Stomach (tissue), 8 donors: ENCODE measurements at regions not wholly inside any gene's neighbourhood (a gene's known extent, or its start where the extent isn't known, plus 50 kb on each side); places are given as distances from the start of the nearest gene placed in this dataset.
A peak's percentile ranks its signal among the peaks of the same experiment; 100 is the strongest.

Source experiments
- DNase-seq, 2 donors: peaks; one replicate each; pipeline versions ENCODE4 v3.0.0 to v3.0.0-alpha.2; 2013 to 2019
- H3K27ac ChIP-seq, 5 donors: fragments of 200-600 bp in 4 of 5; sonication (generic) in 4 of 5; one replicate each; pipeline ENCODE4 v1.5.1; 2013 to 2019; ENCODE audit warnings: mild to moderate bottlenecking in 1 of 5, moderate library complexity in 1 of 5
- H3K27me3 ChIP-seq, 3 donors: fragments of 200-600 bp; sonication (generic); one replicate each; pipeline ENCODE4 v1.5.1; 2017 to 2019; ENCODE audit warnings: mixed run types in 1 of 3
- H3K36me3 ChIP-seq, 4 donors: fragments of 200-600 bp; sonication (generic); 1 replicate in 3 of 4; 2 replicates in 1 of 4; pipeline ENCODE4 v1.5.1; 2016 to 2019
- H3K4me1 ChIP-seq, 4 donors: fragments of 200-600 bp; sonication (generic); one replicate each; pipeline ENCODE4 v1.5.1; 2016 to 2019
- H3K4me3 ChIP-seq, 4 donors: fragments of 200-600 bp; sonication (generic) in 3 of 4; one replicate each; pipeline ENCODE4 v1.5.1; 2016 to 2019; ENCODE audit warnings: mild to moderate bottlenecking in 1 of 4
- H3K9me3 ChIP-seq, 4 donors: fragments of 200-600 bp; sonication (generic); one replicate each; pipeline ENCODE4 v1.5.1; 2016 to 2019
- CTCF ChIP-seq, 7 experiments: fragments of 450-650 bp in 4 of 7; fragments of 200-600 bp in 3 of 7; sonication (generic) in 3 of 7; IDR thresholded peaks; one replicate each; pipeline ENCODE4 v1.5.1; 2016 to 2019; ENCODE audit warnings: antibody characterized with exemption in 7 of 7, control low read depth in 2 of 7, mild to moderate bottlenecking in 1 of 7
- EP300 ChIP-seq: sonication (generic); formaldehyde crosslinking; IDR thresholded peaks from one replicate; pipeline ENCODE4 v1.6.1; 2017; ENCODE audit warnings: antibody characterized with exemption
- POLR2A ChIP-seq, 4 donors: fragments of 450-650 bp; IDR thresholded peaks; one replicate each; pipeline ENCODE4 v1.6.1; 2016; ENCODE audit warnings: antibody characterized with exemption in 4 of 4, control low read depth in 2 of 4, mild to moderate bottlenecking in 1 of 4, moderate library complexity in 1 of 4
- POLR2AphosphoS5 ChIP-seq, 3 donors: sonication (generic); formaldehyde crosslinking; IDR thresholded peaks; one replicate each; pipeline ENCODE4 v1.6.1; 2016; ENCODE audit warnings: antibody characterized with exemption in 3 of 3
- WGBS, 5 donors: extraction: QIAGEN DNeasy Blood & Tissue Kit in 3 of 5; methylation state at CpG; one replicate each; pipeline versions ENCODE4 v1.1.5 to v1.1.7; 2013 to 2018; 5-methylcytosine and 5-hydroxymethylcytosine counted together
- intact Hi-C: fragments of 100-400 bp; cut with DNase I; formaldehyde crosslinking; loops from one replicate; pipeline ENCODE4 v1.15.1; 2023; ENCODE audit warnings: low total_unique reads
- donor health status: healthy with polysubstance abuse.
- donor health status: Bipolar disorder and iron deficiency.
- donor health status: healthy.

- DNase-seq = no peak
- Histone ChIP-seq H3K27ac (no peak overlapping the region), H3K9me3 (no peaks in the 10 kb centered on the region), H3K4me3 (no peak overlapping the region), H3K27me3 (no peaks in the 10 kb centered on the region), H3K4me1 (peaks cover 0 to 3% (median 0%) of the 10 kb centered on the region in 4 donors), H3K36me3 (no peaks in the 10 kb centered on the region)
- TF ChIP-seq CTCF (IDR thresholded peaks at IDR 0.05) = no peak
- TF ChIP-seq POLR2A (IDR thresholded peaks at IDR 0.05) = no peak
- no peak for TF ChIP-seq POLR2AphosphoS5 (IDR thresholded peaks at IDR 0.05)
- intact Hi-C loops = no loop called here
These were observed 997.4 kb downstream of the FLRT2 start for GRCh38 chr14:86527312-86527711.

- peaks cover 0 to 14% (median 4%) of the 10 kb centered on the region in 4 donors for H3K4me1 ChIP-seq
- intact Hi-C loops = no loop called here
- DNase-seq = no peak
These were observed 995.7 kb downstream of the FLRT2 start for GRCh38 chr14:86525673-86526072.

GRCh38 chr14:86521843-86522242, 991.9 kb downstream of the FLRT2 start:
- WGBS, 5 donors = 16 to 35% (median 24%) methylated on average over 1 of the region's 1 CpG
- H3K27ac ChIP-seq = peak overlapping the region in 2 of 5 donors; percentile 47 to 60
- intact Hi-C loops = no loop called here

More at GRCh38 chr14:86525673-86526072, 995.7 kb downstream of the FLRT2 start:
- no peaks in the 10 kb centered on the region for H3K36me3 ChIP-seq
- 56 to 70% (median 63%) methylated on average over 3 of the region's 3 CpGs for WGBS, 5 donors
- no peaks in the 10 kb centered on the region for H3K27me3 ChIP-seq
- no peaks in the 10 kb centered on the region for H3K9me3 ChIP-seq
- no peak overlapping the region for H3K27ac ChIP-seq
- TF ChIP-seq POLR2A (IDR thresholded peaks at IDR 0.05) (no peak), EP300 (no peak), CTCF (IDR thresholded peaks at IDR 0.05) (no peak), POLR2AphosphoS5 (IDR thresholded peaks at IDR 0.05) (no peak)
- H3K4me3 ChIP-seq = no peak overlapping the region

GRCh38 chr14:86521031-86521730, 991.2 kb downstream of the FLRT2 start:
- no peaks in the 10 kb centered on the region for H3K36me3 ChIP-seq
- no peaks in the 10 kb centered on the region for H3K9me3 ChIP-seq
- peaks cover 0 to 17% (median 6%) of the 10 kb centered on the region in 4 donors for H3K4me1 ChIP-seq
- no peak for TF ChIP-seq POLR2A (IDR thresholded peaks at IDR 0.05)
- no peak for TF ChIP-seq POLR2AphosphoS5 (IDR thresholded peaks at IDR 0.05)
- no peak for TF ChIP-seq CTCF (IDR thresholded peaks at IDR 0.05)
- TF ChIP-seq EP300 = no peak
- DNase-seq = peak; percentile 57 to 73
- intact Hi-C loops = no loop called here
- peak overlapping the region in 4 of 5 donors; percentile 14 to 60 (median 30) for H3K27ac ChIP-seq
- H3K4me3 ChIP-seq = no peak overlapping the region
- H3K27me3 ChIP-seq = no peaks in the 10 kb centered on the region
- WGBS, 5 donors = 24 to 43% (median 35%) methylated on average over 6 of the region's 6 CpGs

More at GRCh38 chr14:86521843-86522242, 991.9 kb downstream of the FLRT2 start:
- no peak for TF ChIP-seq CTCF (IDR thresholded peaks at IDR 0.05)
- no peak for TF ChIP-seq POLR2AphosphoS5 (IDR thresholded peaks at IDR 0.05)
- no peak for TF ChIP-seq POLR2A (IDR thresholded peaks at IDR 0.05)
- TF ChIP-seq EP300 = no peak
- peak in 1 of 2 donors; percentile 49 for DNase-seq
- H3K9me3 ChIP-seq = no peaks in the 10 kb centered on the region
- H3K27me3 ChIP-seq = no peaks in the 10 kb centered on the region
- peaks cover 0 to 17% (median 6%) of the 10 kb centered on the region in 4 donors for H3K4me1 ChIP-seq
- no peaks in the 10 kb centered on the region for H3K36me3 ChIP-seq
- H3K4me3 ChIP-seq = no peak overlapping the region
